ENCODE measurements at regions not wholly inside any gene's neighbourhood (a gene's known extent, or its start where the extent isn't known, plus 50 kb on each side); places are given as distances from the start of the nearest gene placed in this dataset.

DNA sequence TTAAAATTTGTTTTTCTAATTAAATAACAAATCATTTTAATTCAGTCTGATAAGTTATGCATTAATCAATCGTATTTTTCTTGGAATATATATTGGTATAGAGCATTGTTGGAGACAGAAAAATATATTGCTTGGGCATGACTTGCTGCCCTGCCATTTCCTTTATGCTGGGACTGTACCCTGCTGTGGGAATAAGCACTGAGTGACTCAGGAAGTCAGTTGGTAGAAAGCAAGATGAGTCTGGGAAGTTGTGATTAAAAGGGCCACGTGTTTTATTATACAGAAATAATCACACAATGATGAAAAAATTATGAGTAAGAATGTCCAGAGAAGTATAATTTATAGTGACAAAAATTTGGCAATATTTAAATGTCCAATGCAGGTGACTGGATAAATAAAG, 139.5 kb downstream of the KIF18A start:
- DNase-seq, result no peak

GRCh38 chr11:27965559-27965958, 142.4 kb downstream of the KIF18A start:
- DNase-seq, result no peak

DNA sequence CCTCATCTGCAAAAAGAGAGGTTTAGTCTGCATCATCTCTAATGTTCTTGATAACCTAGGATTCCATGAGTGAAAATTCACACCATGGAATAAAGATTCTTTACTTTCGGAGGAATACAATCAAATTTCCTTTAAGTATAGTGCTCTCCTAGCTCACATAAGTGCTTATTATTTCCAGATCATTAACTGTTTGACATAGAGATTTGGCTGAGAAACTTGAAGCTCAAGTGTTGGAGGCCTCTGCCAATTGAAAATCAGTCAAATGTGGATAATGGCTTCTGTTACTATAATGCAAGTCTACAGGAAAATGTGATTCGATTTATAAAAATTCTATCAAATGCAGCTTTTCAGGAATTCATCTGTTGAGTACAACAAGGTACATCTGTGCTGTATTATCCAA, 144.6 kb downstream of the KIF18A start:
- peak; percentile 24 for DNase-seq

- no peak for DNase-seq
Observed at GRCh38 chr11:27949951-27950738, 157.8 kb downstream of the KIF18A start.

GRCh38 chr11:27945348-27945747, 162.6 kb downstream of the KIF18A start:
- no peak for DNase-seq

GRCh38 chr11:27938011-27938410, 169.9 kb downstream of the KIF18A start:
- no peak for DNase-seq

- no peak for DNase-seq
Observed at GRCh38 chr11:27934830-27935145, 173.2 kb downstream of the KIF18A start.

DNA sequence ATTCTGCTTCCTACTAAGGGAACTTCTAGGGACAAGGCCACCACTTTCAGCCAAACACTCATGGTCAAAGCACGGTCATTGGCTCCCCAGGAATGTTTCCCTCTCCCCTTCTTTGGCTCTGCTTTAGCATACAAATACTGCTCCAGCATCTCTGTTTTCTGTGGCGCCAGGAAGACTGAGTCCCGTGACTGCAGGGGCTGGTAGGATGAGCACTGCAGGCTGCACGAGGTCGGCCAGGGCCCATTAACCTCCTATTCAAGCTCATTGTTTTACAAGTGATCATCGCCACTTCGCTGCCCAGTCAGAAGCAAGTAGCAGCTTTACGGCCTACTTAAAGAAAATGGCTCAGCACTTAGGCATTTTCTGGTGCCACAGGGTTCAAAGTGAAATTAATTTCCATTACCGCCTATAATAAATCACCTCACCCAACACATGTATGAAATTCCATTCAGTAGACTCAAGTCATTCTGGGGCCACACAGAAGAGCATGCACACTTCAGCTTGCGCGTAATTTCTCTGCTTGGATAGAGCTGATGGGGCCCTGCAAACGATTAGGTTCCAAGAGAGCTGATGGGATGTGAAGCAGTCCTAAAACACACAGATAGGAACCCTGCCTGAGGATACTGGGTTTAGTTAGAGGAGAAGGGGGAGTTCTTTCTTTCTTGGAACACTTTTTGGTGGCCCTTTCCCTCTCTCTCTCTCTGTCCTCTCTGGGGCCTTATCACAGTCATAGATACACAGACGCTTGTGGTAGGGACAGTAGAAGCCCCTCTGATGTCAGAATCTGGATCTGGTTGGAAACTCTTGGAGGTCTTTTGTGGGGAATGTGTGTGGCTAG, 173.7 kb downstream of the KIF18A start:
- no peak for DNase-seq

GRCh38 chr11:27931770-27932169, 176.2 kb downstream of the KIF18A start:
- no peak for DNase-seq

- DNase-seq, result no peak
Observed at GRCh38 chr11:27930946-27931345, 177.0 kb downstream of the KIF18A start.

DNA sequence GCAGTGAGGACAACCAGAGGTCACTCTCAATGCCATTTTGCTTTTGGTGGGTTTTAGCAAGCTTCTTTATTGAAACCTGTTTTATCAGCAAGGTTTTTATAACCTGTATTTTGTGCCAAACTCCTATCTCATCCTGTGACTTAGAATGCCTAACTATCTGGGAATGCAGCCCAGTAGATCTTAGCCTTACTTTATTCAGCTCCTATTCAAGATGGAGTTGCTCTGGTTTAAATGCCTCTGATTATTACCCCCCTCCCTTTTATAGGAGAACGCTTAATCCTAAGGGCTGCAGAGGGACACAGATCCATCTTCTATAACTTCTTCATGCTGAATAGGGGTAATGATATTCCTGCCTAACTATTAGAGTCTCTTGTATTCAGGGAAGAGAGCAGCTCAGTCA, 179.1 kb downstream of the KIF18A start:
- no peak for DNase-seq

GRCh38 chr11:27926981-27927481, 180.9 kb downstream of the KIF18A start:
- no peak for DNase-seq

GRCh38 chr11:27926486-27926885, 181.5 kb downstream of the KIF18A start:
- no peak for DNase-seq

- no peak for DNase-seq
Observed at GRCh38 chr11:27921472-27921871, 186.5 kb downstream of the KIF18A start.

DNA sequence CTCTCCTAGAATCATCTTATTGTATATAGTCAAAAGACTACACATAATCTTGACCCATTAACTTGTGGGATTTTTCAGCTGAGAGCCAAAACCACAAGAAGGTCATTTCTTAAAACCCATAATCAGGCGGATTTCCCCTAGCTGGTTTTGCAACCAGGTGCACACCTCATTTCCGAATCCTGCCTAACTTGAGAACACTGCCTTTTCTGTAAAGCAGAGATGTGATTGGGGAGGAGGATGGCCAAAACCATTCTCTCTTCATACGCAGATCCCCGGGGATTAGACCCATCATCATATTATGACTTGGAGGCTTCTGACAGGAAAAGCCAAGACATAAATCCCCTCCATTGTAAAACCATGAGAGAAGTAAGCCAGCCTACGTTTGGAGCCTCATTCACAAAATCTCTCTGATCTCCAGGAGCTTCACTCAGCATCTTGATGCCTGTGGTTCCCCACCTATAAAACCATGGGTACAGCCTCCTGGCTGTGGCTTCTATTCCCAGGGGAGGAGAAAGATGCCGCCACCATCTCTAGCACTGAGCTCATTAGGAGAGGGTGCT, 191.3 kb downstream of the KIF18A start:
- no peak for DNase-seq

DNA sequence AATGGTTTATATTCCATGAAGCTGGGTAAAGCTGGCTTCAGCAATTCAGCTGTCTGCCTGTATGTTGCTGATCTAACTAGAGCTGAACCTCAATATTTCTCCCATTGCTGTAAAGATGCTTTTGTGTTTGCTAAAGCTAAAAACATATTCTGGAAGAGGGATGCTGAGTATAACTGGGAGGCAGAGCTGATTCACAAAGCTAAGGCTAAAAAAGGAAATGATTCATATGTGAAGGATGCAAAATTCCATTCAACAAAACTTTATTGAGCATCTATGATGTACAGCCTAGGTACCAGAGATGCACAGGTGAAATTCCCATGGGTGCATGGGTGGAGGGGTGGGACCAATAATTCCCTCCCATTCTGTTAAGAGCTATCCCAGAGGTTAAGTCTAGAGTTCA, 193.9 kb downstream of the KIF18A start:
- no peak for DNase-seq

- no peak for DNase-seq
Observed at GRCh38 chr11:27913650-27914049, 194.3 kb downstream of the KIF18A start.

DNA sequence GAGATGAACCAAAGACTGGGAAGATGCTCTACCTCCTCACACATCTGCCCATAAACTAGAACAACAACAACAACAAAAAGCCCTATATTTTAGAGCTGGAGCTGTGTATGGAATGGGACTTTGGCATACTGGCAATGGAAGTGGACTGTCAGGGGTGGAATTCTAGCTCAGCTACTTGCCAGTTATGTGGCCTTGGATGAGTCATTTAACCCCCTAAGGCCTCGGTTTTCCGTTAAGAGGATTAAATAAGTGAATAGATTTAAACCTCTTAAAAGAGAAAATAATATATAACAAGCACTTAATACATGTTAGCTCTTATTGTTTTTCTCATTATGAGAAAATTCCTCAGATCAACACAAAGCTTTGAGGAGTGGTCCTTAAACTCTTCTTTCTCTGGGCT, 195.0 kb downstream of the KIF18A start:
- DNase-seq, result no peak

DNA sequence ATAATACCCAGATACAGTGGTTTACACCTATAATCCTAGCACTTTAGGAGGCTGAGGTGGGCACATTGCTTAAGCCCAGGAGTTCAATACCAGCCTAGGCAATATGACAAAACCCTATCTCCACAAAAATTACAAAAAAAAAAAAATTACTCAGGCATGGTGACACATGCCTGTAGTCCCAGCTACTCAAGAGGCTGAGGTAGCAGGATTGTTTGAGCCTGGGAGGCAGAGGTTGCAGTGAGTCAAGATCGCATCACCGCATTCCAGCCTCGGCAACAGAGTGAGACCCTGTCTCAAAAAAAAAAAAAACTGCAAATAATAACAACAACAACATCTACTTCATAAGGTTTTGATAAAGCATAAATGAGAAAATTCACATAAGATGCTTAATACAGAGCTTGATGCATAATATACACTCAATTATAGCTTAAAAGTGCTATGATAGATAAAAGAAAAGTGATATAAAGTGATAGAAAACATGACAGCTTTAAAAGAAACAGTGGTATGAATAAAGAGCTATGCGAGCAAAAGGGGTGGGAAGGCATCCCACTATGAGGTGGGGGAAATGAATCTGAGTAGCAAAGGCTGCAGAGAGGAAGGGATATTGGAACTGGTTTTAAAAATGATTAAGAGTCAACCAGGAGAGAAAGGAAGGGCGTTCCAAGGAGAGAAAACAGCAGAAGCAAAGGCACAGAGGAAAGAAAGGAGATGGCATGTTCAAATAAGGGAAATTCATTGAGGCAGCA, 197.6 kb downstream of the KIF18A start:
- DNase-seq, result no peak

GRCh38 chr11:27909386-27909785, 198.6 kb downstream of the KIF18A start:
- DNase-seq, result no peak

DNA sequence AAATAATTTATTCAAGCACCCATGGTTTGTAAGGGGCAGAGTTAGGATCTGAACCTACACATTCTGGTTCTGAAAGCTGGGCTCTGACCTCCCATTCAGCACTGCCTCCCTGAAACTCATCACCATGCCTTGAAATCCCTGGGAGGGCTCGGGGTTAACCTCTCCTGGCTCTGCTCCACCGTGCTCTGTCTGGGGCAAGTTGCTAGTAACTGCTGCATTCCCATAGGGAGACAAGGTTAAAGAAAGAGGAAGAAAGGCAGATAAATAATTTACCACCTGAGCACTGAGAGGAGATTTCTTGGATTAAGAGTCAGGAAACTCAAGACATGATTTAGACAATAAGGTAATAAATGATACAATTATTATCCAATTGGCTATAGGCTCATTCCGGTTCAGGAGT, 199.3 kb downstream of the KIF18A start:
- DNase-seq, result no peak

- no peak for DNase-seq
Observed at GRCh38 chr11:27907530-27907929, 200.4 kb downstream of the KIF18A start.

DNA sequence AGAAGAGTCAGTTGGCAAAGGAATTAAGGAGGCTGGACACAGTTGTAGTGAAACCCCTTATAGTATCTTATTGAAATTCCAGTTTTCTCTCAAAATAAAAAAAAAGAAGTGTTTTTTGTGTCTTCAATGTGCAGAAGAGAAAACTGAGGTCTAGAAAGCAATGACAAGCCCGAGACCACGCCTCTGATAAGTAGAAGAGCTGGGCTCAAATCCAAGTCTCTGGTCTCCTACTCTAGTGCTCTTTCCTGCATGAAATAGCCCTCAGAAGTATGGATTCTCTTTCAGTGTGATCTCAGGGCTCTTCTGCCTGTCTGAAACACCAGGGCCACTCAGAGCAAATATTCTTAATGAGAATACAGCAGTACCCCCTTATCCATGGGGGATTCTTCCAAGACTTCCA, 200.9 kb downstream of the KIF18A start:
- no peak for DNase-seq

Measured in NCI-H1092 treated with DMSO at 0.1 percent for 48 hours (cell line).